ENCODE measurements at regions not wholly inside any gene's neighbourhood (a gene's known extent, or its start where the extent isn't known, plus 50 kb on each side); places are given as distances from the start of the nearest gene placed in this dataset.

DNA sequence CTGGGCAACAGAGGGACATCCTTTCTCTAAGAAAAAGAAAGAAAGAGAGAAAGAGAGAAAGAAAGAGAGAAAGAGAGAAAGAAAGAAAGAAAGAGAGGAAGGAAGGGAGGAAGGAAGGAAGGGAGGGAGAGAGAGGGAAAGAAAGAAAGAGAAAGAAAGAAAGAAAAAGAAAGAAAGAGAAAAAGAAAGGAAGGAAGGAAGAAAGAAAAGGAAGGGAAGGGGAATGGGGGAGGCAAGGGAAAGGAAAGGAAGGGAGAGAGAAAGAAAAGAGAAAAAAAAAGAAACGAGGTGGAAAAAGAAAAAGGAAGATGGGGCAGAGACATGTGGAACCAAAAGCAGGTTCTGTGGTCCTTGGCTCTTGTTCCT, 82.9 kb upstream of the SMNDC1 start:
- TF ChIP-seq, protein P1, sequence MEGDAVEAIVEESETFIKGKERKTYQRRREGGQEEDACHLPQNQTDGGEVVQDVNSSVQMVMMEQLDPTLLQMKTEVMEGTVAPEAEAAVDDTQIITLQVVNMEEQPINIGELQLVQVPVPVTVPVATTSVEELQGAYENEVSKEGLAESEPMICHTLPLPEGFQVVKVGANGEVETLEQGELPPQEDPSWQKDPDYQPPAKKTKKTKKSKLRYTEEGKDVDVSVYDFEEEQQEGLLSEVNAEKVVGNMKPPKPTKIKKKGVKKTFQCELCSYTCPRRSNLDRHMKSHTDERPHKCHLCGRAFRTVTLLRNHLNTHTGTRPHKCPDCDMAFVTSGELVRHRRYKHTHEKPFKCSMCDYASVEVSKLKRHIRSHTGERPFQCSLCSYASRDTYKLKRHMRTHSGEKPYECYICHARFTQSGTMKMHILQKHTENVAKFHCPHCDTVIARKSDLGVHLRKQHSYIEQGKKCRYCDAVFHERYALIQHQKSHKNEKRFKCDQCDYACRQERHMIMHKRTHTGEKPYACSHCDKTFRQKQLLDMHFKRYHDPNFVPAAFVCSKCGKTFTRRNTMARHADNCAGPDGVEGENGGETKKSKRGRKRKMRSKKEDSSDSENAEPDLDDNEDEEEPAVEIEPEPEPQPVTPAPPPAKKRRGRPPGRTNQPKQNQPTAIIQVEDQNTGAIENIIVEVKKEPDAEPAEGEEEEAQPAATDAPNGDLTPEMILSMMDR (IDR thresholded peaks at IDR 0.05), result no peak
- TF ChIP-seq POLR2A (IDR thresholded peaks at IDR 0.05), result no peak
